Cardiac fibroblast (primary cell): ENCODE measurements at regions not wholly inside any gene's neighbourhood (a gene's known extent, or its start where the extent isn't known, plus 50 kb on each side); places are given as distances from the start of the nearest gene placed in this dataset.

Experiments
- DNase-seq, 2 donors: peaks; one replicate each; pipeline versions ENCODE4 v3.0.0 to v3.0.0-alpha.2; 2010; ENCODE audit warnings: low read depth in 2 of 2
- H3K4me3 ChIP-seq, 2 donors: replicated peaks in 1 of 2; 1 replicate in 1 of 2; 2 replicates in 1 of 2; pipeline ENCODE4 v1.5.1; 2011; ENCODE audit warnings: low read depth in 2 of 2, low read length in 2 of 2, mild to moderate bottlenecking in 2 of 2, moderate library complexity in 1 of 2
- TF ChIP-seq, protein P1 (sequence below): IDR thresholded peaks from one replicate; pipeline ENCODE4 v1.5.1; 2011; ENCODE audit warnings: low read depth, mild to moderate bottlenecking, low read length, inconsistent platforms

- no peak for DNase-seq
These were observed 371.1 kb upstream of the C1orf87 start for GRCh38 chr1:60444680-60445079.

DNA sequence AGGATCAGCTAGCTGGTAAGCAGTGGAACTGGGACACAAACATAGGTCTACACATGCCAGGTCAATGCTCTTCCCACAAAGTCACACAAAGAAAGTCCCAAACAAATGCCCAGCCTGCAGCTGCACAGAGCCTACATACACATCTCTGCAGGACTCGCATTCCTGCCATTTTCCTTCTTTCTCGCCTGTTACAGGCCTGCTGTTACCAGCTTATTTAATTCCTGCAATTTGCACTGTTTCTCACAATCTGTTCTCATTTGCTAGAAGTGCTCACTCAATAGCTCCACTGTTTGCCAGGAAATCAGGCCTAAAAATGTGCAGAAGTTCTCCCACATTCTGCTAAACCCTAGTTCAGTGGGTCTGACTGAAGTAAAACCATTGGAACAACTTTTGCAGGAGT is 362.6 kb upstream of the C1orf87 start:
- H3K4me3 ChIP-seq = no peak overlapping the region
- TF ChIP-seq, protein P1, sequence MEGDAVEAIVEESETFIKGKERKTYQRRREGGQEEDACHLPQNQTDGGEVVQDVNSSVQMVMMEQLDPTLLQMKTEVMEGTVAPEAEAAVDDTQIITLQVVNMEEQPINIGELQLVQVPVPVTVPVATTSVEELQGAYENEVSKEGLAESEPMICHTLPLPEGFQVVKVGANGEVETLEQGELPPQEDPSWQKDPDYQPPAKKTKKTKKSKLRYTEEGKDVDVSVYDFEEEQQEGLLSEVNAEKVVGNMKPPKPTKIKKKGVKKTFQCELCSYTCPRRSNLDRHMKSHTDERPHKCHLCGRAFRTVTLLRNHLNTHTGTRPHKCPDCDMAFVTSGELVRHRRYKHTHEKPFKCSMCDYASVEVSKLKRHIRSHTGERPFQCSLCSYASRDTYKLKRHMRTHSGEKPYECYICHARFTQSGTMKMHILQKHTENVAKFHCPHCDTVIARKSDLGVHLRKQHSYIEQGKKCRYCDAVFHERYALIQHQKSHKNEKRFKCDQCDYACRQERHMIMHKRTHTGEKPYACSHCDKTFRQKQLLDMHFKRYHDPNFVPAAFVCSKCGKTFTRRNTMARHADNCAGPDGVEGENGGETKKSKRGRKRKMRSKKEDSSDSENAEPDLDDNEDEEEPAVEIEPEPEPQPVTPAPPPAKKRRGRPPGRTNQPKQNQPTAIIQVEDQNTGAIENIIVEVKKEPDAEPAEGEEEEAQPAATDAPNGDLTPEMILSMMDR = no peak
- DNase-seq = no peak

More at GRCh38 chr1:60444680-60445079, 371.1 kb upstream of the C1orf87 start:
- H3K4me3 ChIP-seq = no peak overlapping the region
- TF ChIP-seq, protein P1 = no peak

DNA sequence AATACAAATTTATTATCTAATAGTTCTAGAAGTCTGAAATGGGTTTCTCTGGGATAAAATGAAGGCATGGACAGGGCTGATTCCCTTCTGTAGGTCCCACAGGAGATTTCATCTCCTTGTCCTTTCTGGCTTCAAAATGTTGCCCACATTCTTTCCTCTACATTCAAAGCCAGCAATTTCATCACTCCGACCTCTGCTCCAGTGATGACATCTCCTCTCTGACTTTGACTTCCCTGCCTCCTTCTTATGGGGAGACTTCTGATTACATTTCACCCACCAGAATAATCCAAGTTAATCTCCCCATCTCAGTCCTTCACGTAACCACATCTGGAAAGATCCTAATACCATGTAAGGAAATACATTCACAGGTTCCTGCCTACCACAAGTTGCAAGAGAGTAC is 358.0 kb upstream of the C1orf87 start:
- DNase-seq = peak in 1 of 2 donors; percentile 8
- TF ChIP-seq, protein P1 = no peak
- no peak overlapping the region for H3K4me3 ChIP-seq

- no peak overlapping the region for H3K4me3 ChIP-seq
- TF ChIP-seq, protein P1 = no peak
- no peak for DNase-seq
These were observed 356.8 kb upstream of the C1orf87 start for GRCh38 chr1:60430375-60430774.

DNA sequence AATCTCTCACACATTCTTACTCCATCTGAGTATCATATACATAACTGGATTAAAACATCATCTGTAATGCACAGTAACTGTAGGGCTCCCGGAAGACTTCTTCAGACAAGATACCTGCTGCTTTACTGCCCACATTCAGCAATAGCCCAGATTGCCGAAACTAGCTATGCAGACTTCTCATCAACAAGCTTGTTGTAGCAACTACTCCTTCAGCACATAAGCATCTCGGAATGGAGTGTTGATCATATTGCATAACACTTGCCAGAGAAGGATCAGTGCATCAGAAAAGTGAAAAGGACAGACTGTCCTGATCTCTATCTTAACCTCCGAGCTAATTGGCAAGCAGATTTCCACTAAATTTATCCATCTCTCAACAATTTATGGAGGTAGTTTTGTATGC is 354.6 kb upstream of the C1orf87 start:
- DNase-seq = peak in 1 of 2 donors; percentile 14
- TF ChIP-seq, protein P1 = no peak
- H3K4me3 ChIP-seq = no peak overlapping the region

- TF ChIP-seq, protein P1 = no peak
- no peak overlapping the region for H3K4me3 ChIP-seq
- peak in 1 of 2 donors; percentile 21 for DNase-seq
These were observed 354.1 kb upstream of the C1orf87 start for GRCh38 chr1:60427701-60428100.

DNA sequence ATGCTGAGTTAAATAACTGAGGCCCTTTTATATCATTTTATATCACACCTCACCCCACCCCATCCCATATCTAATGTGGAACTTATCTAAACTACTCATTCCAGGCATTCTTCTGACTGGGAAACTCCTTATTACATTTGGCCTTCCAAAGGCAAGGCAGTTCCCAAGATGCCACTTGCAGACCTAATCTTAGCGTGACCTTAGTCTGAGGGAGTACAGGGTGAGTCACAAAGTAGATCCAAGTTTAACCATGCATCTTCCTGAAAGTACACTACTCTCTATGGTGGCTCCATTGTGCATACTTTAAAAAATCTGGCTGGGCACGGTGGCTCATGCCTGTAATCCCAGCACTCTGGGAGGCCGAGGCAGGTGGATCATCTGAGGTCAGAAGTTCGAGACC is 353.6 kb upstream of the C1orf87 start:
- no peak overlapping the region for H3K4me3 ChIP-seq
- peak; percentile 2 to 27 for DNase-seq
- TF ChIP-seq, protein P1 = no peak
